SK-N-SH treated with all-trans-retinoic acid at 6 μM for 48 hours (cell line): ENCODE measurements at regions not wholly inside any gene's neighbourhood (a gene's known extent, or its start where the extent isn't known, plus 50 kb on each side); places are given as distances from the start of the nearest gene placed in this dataset.

Experiments
- BACH2 ChIP-seq: fragments of 250-450 bp; sonication (Bioruptor Pico); IDR thresholded peaks from 2 replicates; pipeline ENCODE4 v1.9.0; 2021; ENCODE audit warnings: mild to moderate bottlenecking, borderline replicate concordance
- CREB5 ChIP-seq: fragments of 250-450 bp; sonication (Bioruptor Pico); IDR thresholded peaks from 2 replicates; pipeline ENCODE4 v1.5.1; 2020; ENCODE audit warnings: low read depth, mild to moderate bottlenecking, moderate library complexity
- CSDC2 ChIP-seq: fragments of 250-450 bp; sonication (Bioruptor Pico); IDR thresholded peaks from 2 replicates; pipeline ENCODE4 v1.5.0; 2020; ENCODE audit warnings: mild to moderate bottlenecking, moderate library complexity
- CSRNP3 ChIP-seq: fragments of 250-450 bp; sonication (Bioruptor Pico); IDR thresholded peaks from 2 replicates; pipeline ENCODE4 v1.5.1; 2021; ENCODE audit warnings: mild to moderate bottlenecking, moderate library complexity
- ESRRG ChIP-seq: fragments of 250-450 bp; sonication (Bioruptor Pico); IDR thresholded peaks from 2 replicates; pipeline ENCODE4 v1.6.1; 2021; ENCODE audit warnings: mild to moderate bottlenecking
- OSR1 ChIP-seq: fragments of 250-450 bp; sonication (Bioruptor Pico); IDR thresholded peaks from 2 replicates; pipeline ENCODE4 v1.8.0; 2022; ENCODE audit warnings: moderate library complexity, mild to moderate bottlenecking, inconsistent platforms
- PATZ1 ChIP-seq: fragments of 250-450 bp; sonication (Bioruptor Pico); IDR thresholded peaks from 2 replicates; pipeline ENCODE4 v1.8.0; 2020; ENCODE audit warnings: mild to moderate bottlenecking, moderate library complexity, borderline replicate concordance
- RARB ChIP-seq: fragments of 250-450 bp; sonication (Bioruptor Pico); IDR thresholded peaks from 2 replicates; pipeline ENCODE4 v1.8.0; 2021; ENCODE audit warnings: mild to moderate bottlenecking, moderate library complexity
- TOX ChIP-seq: fragments of 250-450 bp; sonication (Bioruptor Pico); IDR thresholded peaks from 2 replicates; pipeline ENCODE4 v1.8.0; 2021; ENCODE audit warnings: mild to moderate bottlenecking, moderate library complexity, borderline replicate concordance
- TSHZ2 ChIP-seq: fragments of 250-450 bp; sonication (Bioruptor Pico); IDR thresholded peaks from 2 replicates; pipeline ENCODE4 v1.5.0; 2020; ENCODE audit warnings: mild to moderate bottlenecking, moderate library complexity
- ZFP3 ChIP-seq: fragments of 250-450 bp; sonication (Bioruptor Pico); IDR thresholded peaks from 2 replicates; pipeline ENCODE4 v1.5.0; 2020; ENCODE audit warnings: mild to moderate bottlenecking, moderate library complexity
- ZFP30 ChIP-seq: fragments of 450-650 bp; formaldehyde crosslinking; IDR thresholded peaks from 2 replicates; pipeline ENCODE4 v1.5.0; 2022; ENCODE audit warnings: mild to moderate bottlenecking, moderate library complexity
- ZNF565 ChIP-seq: fragments of 450-650 bp; formaldehyde crosslinking; conservative IDR thresholded peaks from 2 replicates; pipeline ENCODE4 v1.5.0; 2020; ENCODE audit warnings: low read depth, mild to moderate bottlenecking, moderate library complexity
- ZNF8 ChIP-seq: fragments of 450-650 bp; formaldehyde crosslinking; IDR thresholded peaks from 2 replicates; pipeline ENCODE4 v1.5.0; 2020; ENCODE audit warnings: mild to moderate bottlenecking, moderate library complexity

- no peak for TF ChIP-seq BACH2 (CRISPR knock-in tag)
- TF ChIP-seq CSDC2 (CRISPR knock-in tag), result no peak
- TF ChIP-seq PATZ1 (CRISPR knock-in tag), result no peak
- no peak for TF ChIP-seq RARB (CRISPR knock-in tag)
- TF ChIP-seq ZNF565, result no peak
- TF ChIP-seq ZNF8 (CRISPR knock-in tag), result no peak
- TF ChIP-seq TOX (CRISPR knock-in tag), result no peak
- TF ChIP-seq OSR1 (CRISPR knock-in tag), result no peak
- TF ChIP-seq CSRNP3, result no peak
- no peak for TF ChIP-seq ZFP30 (CRISPR knock-in tag)
- no peak for TF ChIP-seq ESRRG (CRISPR knock-in tag)
- no peak for TF ChIP-seq ZFP3 (CRISPR knock-in tag)
- no peak for TF ChIP-seq CREB5 (CRISPR knock-in tag)
- TF ChIP-seq TSHZ2 (CRISPR knock-in tag), result no peak
Observed at GRCh38 chr6:140540743-140541142, 1166.3 kb upstream of the CITED2 start.
